Kidney (tissue), 13 donors: ENCODE measurements at regions not wholly inside any gene's neighbourhood (a gene's known extent, or its start where the extent isn't known, plus 50 kb on each side); places are given as distances from the start of the nearest gene placed in this dataset.

Experiments used
- DNase-seq, 5 donors: peaks; one replicate each; pipeline ENCODE4 v3.0.0-alpha.2; 2013 to 2020
- FAIRE-seq: peaks from 2 replicates; lab custom pipeline; 2012; peaks lifted over from hg19 to GRCh38; lab: Jason Lieb, UNC
- H3K27ac ChIP-seq, 2 donors: one replicate each; pipeline ENCODE4 v1.7.0; 2013; ENCODE audit warnings: low read depth in 2 of 2, low read length in 2 of 2, inconsistent platforms in 1 of 2
- H3K27me3 ChIP-seq: one replicate; pipeline ENCODE4 v1.7.1; 2013; ENCODE audit warnings: low read length, inconsistent platforms; ENCODE audit not compliant: control insufficient read depth, insufficient read depth
- H3K36me3 ChIP-seq, 3 donors: one replicate each; pipeline versions ENCODE4 v1.7.0 to v1.7.1; 2013; ENCODE audit warnings: low read length in 3 of 3, control low read depth in 1 of 3, inconsistent platforms in 1 of 3; ENCODE audit not compliant: insufficient read depth in 3 of 3, control insufficient read depth in 2 of 3
- H3K4me1 ChIP-seq, 3 donors: one replicate each; pipeline versions ENCODE4 v1.7.0 to v1.7.1; 2013; ENCODE audit warnings: low read length in 3 of 3, inconsistent platforms in 1 of 3, low read depth in 1 of 3; ENCODE audit not compliant: control insufficient read depth in 2 of 3, insufficient read depth in 2 of 3
- H3K4me3 ChIP-seq, 3 donors: one replicate each; pipeline versions ENCODE4 v1.7.0 to v1.8.1; 2013; ENCODE audit warnings: low read length in 3 of 3, control low read depth in 1 of 3, inconsistent platforms in 1 of 3
- H3K9ac ChIP-seq, 3 donors: one replicate each; pipeline versions ENCODE4 v1.7.0 to v1.7.1; 2013; ENCODE audit warnings: low read length in 3 of 3, control low read depth in 1 of 3, inconsistent platforms in 1 of 3
- H3K9me3 ChIP-seq, 3 donors: one replicate each; pipeline versions ENCODE4 v1.7.0 to v1.7.1; 2013; ENCODE audit warnings: low read length in 3 of 3, control low read depth in 1 of 3, inconsistent platforms in 1 of 3; ENCODE audit not compliant: control insufficient read depth in 2 of 3, insufficient read depth in 1 of 3
- CTCF ChIP-seq: IDR thresholded peaks from 3 replicates; pipeline ENCODE4 v1.5.1; 2012; ENCODE audit warnings: mild to moderate bottlenecking, moderate library complexity, borderline replicate concordance; ENCODE audit not compliant: insufficient read depth; ENCODE audit errors: extremely low read depth
- intact Hi-C: fragments of 100-400 bp; cut with DNase I; formaldehyde crosslinking; loops from one replicate; pipeline ENCODE4 v1.11.1; 2022
- donor health status: control.
- donor health status: control.
- donor health status: control.
- donor health status: control.
- donor health status: control.
- donor health status: DM: yes; HTN: yes; CAD: no.
- donor health status: Normal renal cell carcinoma (clear cell type).

GRCh38 chr7:124460555-124460954, 305.0 kb downstream of the GPR37 start:
- FAIRE-seq (no peak), DNase-seq (no peak)
- Histone ChIP-seq H3K4me3 (no peak overlapping the region), H3K36me3 (no peaks in the 10 kb centered on the region), H3K27me3 (no peaks in the 10 kb centered on the region), H3K9me3 (no peaks in the 10 kb centered on the region), H3K4me1 (peaks cover 0 to 5% (median 0%) of the 10 kb centered on the region in 3 donors), H3K9ac (no peak overlapping the region), H3K27ac (no peak overlapping the region)
- intact Hi-C loops: no loop called here
- no peak for TF ChIP-seq CTCF

- Histone ChIP-seq H3K36me3 (no peaks in the 10 kb centered on the region), H3K27me3 (no peaks in the 10 kb centered on the region), H3K27ac (peak overlapping the region in 1 of 2 donors; percentile 14), H3K9ac (no peak overlapping the region), H3K9me3 (no peaks in the 10 kb centered on the region), H3K4me1 (peaks cover 0 to 5% (median 0%) of the 10 kb centered on the region in 3 donors), H3K4me3 (no peak overlapping the region)
- no peak for TF ChIP-seq CTCF
- intact Hi-C loops: no loop called here
- DNase-seq (no peak), FAIRE-seq (no peak)
Observed at GRCh38 chr7:124460056-124460450, 305.5 kb downstream of the GPR37 start.

- DNase-seq (peak in 2 of 5 donors; percentile 55 to 61), FAIRE-seq (no peak)
- Histone ChIP-seq H3K27ac (peak overlapping the region in 1 of 2 donors; percentile 14), H3K4me3 (no peak overlapping the region), H3K9me3 (no peaks in the 10 kb centered on the region), H3K9ac (no peak overlapping the region), H3K36me3 (no peaks in the 10 kb centered on the region), H3K4me1 (peaks cover 0 to 5% (median 0%) of the 10 kb centered on the region in 3 donors), H3K27me3 (no peaks in the 10 kb centered on the region)
- TF ChIP-seq CTCF: no peak
- intact Hi-C loops: no loop called here
Observed at GRCh38 chr7:124459101-124460055, 306.2 kb downstream of the GPR37 start.
